ENCODE measurements at regions not wholly inside any gene's neighbourhood (a gene's known extent, or its start where the extent isn't known, plus 50 kb on each side); places are given as distances from the start of the nearest gene placed in this dataset.

DNA sequence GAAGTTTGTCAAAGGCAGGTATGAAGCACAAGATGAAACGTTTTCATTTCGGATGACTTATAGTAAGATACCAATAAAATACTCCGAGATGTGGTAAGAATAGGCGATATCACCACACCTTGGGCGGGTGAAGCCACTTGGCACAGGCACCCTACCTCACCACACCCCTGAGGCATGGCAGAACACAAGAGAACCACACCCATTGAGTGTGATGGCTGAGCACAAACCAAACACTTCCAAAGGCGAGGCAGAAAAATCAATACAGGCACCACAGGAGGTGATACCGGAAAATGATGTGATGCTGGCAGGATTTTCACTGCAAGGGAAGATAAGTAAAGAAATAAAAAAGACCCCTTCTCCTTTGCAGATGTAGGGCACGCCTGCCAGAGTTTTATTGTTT, 332.9 kb upstream of the PRDM1 start:
- H3K4me3 ChIP-seq (replicated peaks in 1 of 3; ENCODE audit: low read depth in 2 of 3, low read length in 3 of 3) = no peak overlapping the region
- no peak overlapping the region for H3K27ac Mint-ChIP-seq
- TF ChIP-seq, protein P1, sequence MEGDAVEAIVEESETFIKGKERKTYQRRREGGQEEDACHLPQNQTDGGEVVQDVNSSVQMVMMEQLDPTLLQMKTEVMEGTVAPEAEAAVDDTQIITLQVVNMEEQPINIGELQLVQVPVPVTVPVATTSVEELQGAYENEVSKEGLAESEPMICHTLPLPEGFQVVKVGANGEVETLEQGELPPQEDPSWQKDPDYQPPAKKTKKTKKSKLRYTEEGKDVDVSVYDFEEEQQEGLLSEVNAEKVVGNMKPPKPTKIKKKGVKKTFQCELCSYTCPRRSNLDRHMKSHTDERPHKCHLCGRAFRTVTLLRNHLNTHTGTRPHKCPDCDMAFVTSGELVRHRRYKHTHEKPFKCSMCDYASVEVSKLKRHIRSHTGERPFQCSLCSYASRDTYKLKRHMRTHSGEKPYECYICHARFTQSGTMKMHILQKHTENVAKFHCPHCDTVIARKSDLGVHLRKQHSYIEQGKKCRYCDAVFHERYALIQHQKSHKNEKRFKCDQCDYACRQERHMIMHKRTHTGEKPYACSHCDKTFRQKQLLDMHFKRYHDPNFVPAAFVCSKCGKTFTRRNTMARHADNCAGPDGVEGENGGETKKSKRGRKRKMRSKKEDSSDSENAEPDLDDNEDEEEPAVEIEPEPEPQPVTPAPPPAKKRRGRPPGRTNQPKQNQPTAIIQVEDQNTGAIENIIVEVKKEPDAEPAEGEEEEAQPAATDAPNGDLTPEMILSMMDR (IDR thresholded peaks at IDR 0.05) = no peak
- peaks cover 9% of the 10 kb centered on the region for H3K4me1 Mint-ChIP-seq
- intact Hi-C loops (cut with micrococcal nuclease) = no loop called here
- H3K79me2 ChIP-seq (ENCODE audit: insufficient read depth, low read length) = no peaks in the 10 kb centered on the region
- peaks cover 10% of the 10 kb centered on the region in 2 donors for H3K4me1 ChIP-seq (ENCODE audit: control insufficient read depth in 1 of 2, insufficient read depth in 2 of 2, low read length in 2 of 2)
- H3K27me3 Mint-ChIP-seq (ENCODE audit: low read depth in 3 of 3) = peaks cover 0 to 3% (median 2%) of the 10 kb centered on the region in 3 donors
- H3K27me3 ChIP-seq (ENCODE audit: control insufficient read depth in 2 of 2, insufficient read depth in 2 of 2, low read length in 2 of 2) = no peaks in the 10 kb centered on the region
- H2AFZ ChIP-seq (ENCODE audit: insufficient read depth, low read depth, low read length, poor library complexity, severe bottlenecking) = no peak overlapping the region
- H3K36me3 Mint-ChIP-seq = no peaks in the 10 kb centered on the region
- no peaks in the 10 kb centered on the region for H3K9me3 ChIP-seq (replicated peaks in 1 of 2; ENCODE audit: control insufficient read depth in 1 of 2, insufficient read depth in 1 of 2, low read length in 2 of 2)
- no peak overlapping the region for H3K4me3 Mint-ChIP-seq
- H4K20me1 ChIP-seq (ENCODE audit: insufficient read depth, low read length) = no peaks in the 10 kb centered on the region
- no peak overlapping the region for H3K4me2 ChIP-seq (replicated peaks; ENCODE audit: extremely low read depth, low read length, poor library complexity, severe bottlenecking)
- WGBS (ENCODE audit: insufficient coverage) = no CpG with 5 or more reads among the region's 8 CpGs
- no peaks in the 10 kb centered on the region for H3K36me3 ChIP-seq (replicated peaks in 1 of 2; ENCODE audit: control insufficient read depth in 1 of 2, insufficient read depth in 2 of 2, low read length in 2 of 2)
- no peak overlapping the region for H3K27ac ChIP-seq (ENCODE audit: low read depth in 1 of 2, low read length in 2 of 2)
- peaks cover 0 to 4% (median 0%) of the 10 kb centered on the region in 7 donors for H3K9me3 Mint-ChIP-seq
- H3K9ac ChIP-seq (ENCODE audit: insufficient read depth, low read length, poor library complexity, severe bottlenecking) = no peak overlapping the region
- DNase-seq = no peak

DNA sequence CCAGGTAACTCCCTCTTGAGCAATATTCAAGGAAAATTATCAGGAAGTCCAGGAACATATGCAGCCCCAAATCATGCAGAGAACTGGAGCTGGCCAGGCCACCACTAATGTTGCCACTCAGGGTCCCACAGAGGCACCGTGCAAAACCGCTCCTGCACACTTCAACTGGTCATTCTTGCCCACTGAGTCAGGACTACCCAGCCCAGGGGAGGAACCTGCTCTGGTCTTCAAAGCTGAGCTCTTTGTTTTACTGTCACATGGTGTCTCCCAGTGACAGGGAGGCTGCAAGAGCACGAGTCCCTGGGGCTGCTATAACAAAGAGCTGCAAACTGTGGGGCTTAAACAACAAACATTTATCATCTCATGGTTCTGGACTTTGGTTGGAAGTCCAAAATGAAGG, 336.0 kb upstream of the PRDM1 start:
- peak overlapping the region in 1 of 7 donors; percentile 45 for H3K27ac Mint-ChIP-seq

More for the DNA sequence above, 336.0 kb upstream of the PRDM1 start:
- Mint-ChIP-seq H3K9me3 (peaks cover 0 to 4% (median 0%) of the 10 kb centered on the region in 7 donors), H3K27me3 (ENCODE audit: low read depth in 3 of 3) (peaks cover 0 to 3% (median 0%) of the 10 kb centered on the region in 3 donors), H3K4me3 (no peak overlapping the region), H3K4me1 (peaks cover 29% of the 10 kb centered on the region), H3K36me3 (no peaks in the 10 kb centered on the region)
- H3K4me1 ChIP-seq (ENCODE audit: control insufficient read depth in 1 of 2, insufficient read depth in 2 of 2, low read length in 2 of 2) = peaks cover 20 to 24% of the 10 kb centered on the region in 2 donors
- WGBS (ENCODE audit: insufficient coverage) = 94% methylated on average over 2 of the region's 3 CpGs
- no peaks in the 10 kb centered on the region for H3K79me2 ChIP-seq (ENCODE audit: insufficient read depth, low read length)
- no peaks in the 10 kb centered on the region for H4K20me1 ChIP-seq (ENCODE audit: insufficient read depth, low read length)
- no peak overlapping the region for H3K9ac ChIP-seq (ENCODE audit: insufficient read depth, low read length, poor library complexity, severe bottlenecking)
- DNase-seq = no peak
- intact Hi-C loops (cut with micrococcal nuclease) = no loop called here
- H3K27me3 ChIP-seq (ENCODE audit: control insufficient read depth in 2 of 2, insufficient read depth in 2 of 2, low read length in 2 of 2) = no peaks in the 10 kb centered on the region
- H3K9me3 ChIP-seq (replicated peaks in 1 of 2; ENCODE audit: control insufficient read depth in 1 of 2, insufficient read depth in 1 of 2, low read length in 2 of 2) = no peaks in the 10 kb centered on the region
- TF ChIP-seq, protein P1 (IDR thresholded peaks at IDR 0.05) = no peak
- H3K36me3 ChIP-seq (replicated peaks in 1 of 2; ENCODE audit: control insufficient read depth in 1 of 2, insufficient read depth in 2 of 2, low read length in 2 of 2) = no peaks in the 10 kb centered on the region
- no peak overlapping the region for H3K4me2 ChIP-seq (replicated peaks; ENCODE audit: extremely low read depth, low read length, poor library complexity, severe bottlenecking)
- H3K4me3 ChIP-seq (replicated peaks in 1 of 3; ENCODE audit: low read depth in 2 of 3, low read length in 3 of 3) = no peak overlapping the region
- no peak overlapping the region for H2AFZ ChIP-seq (ENCODE audit: insufficient read depth, low read depth, low read length, poor library complexity, severe bottlenecking)
- no peak overlapping the region for H3K27ac ChIP-seq (ENCODE audit: low read depth in 1 of 2, low read length in 2 of 2)
